ENCODE measurements at regions not wholly inside any gene's neighbourhood (a gene's known extent, or its start where the extent isn't known, plus 50 kb on each side); places are given as distances from the start of the nearest gene placed in this dataset.

- no peak for TF ChIP-seq CEBPB (IDR thresholded peaks at IDR 0.05; ENCODE audit: borderline replicate concordance in 1 of 2, low read depth in 2 of 2, low read length in 2 of 2)
Measured at GRCh38 chr18:30492552-30493129, 549.9 kb downstream of the DSC3 start (continued).

GRCh38 chr18:30491815-30492551, 550.6 kb downstream of the DSC3 start:
- DNase-seq (ENCODE audit: low read depth, low spot score) (no peak), FAIRE-seq (no peak), ATAC-seq (0 out of 3 replicates have a peak, but pooled peaks have one; percentile 14)
- WGBS (ENCODE audit: insufficient coverage, insufficient replicate concordance, low lambda C conversion rate, missing lambda C conversion rate) = 18% methylated on average over 2 of the region's 3 CpGs
- ChIA-PET SMC1A (ENCODE audit: uncharacterized antibody, unreplicated experiment) (no interaction called here), CTCF (no interaction called here), RAD21 (ENCODE audit: unreplicated experiment) (no interaction called here), POLR2A (no interaction called here)
- Histone ChIP-seq H3K27ac (ENCODE audit: control insufficient read depth, insufficient read depth) (no peak overlapping the region), H2AFZ (ENCODE audit: control insufficient read depth, low read depth, low read length) (no peak overlapping the region), H3K4me1 (ENCODE audit: control insufficient read depth, insufficient read depth, low read length) (no peaks in the 10 kb centered on the region), H3K36me3 (ENCODE audit: control insufficient read depth in 2 of 2, insufficient read depth in 2 of 2, low read length in 1 of 2) (no peaks in the 10 kb centered on the region), H3K4me2 (ENCODE audit: control insufficient read depth, insufficient read depth) (no peak overlapping the region), H3K9me3 (replicated peaks; ENCODE audit: control insufficient read depth, insufficient read depth, low read length) (no peaks in the 10 kb centered on the region), H3K27me3 (replicated peaks in 1 of 2; ENCODE audit: control insufficient read depth in 2 of 2, insufficient read depth in 2 of 2, low read length in 1 of 2) (no peaks in the 10 kb centered on the region), H3K4me3 (no peak overlapping the region), H3K9ac (ENCODE audit: control insufficient read depth, insufficient read depth, low read length) (no peak overlapping the region), H3K79me2 (ENCODE audit: control insufficient read depth, insufficient read depth, low read length) (no peaks in the 10 kb centered on the region), H4K20me1 (ENCODE audit: control insufficient read depth, insufficient read depth) (no peaks in the 10 kb centered on the region)
- no TSS peak for BruUV-seq (replicated peaks)
- intact Hi-C loops (cut with micrococcal nuclease; ENCODE audit: unreplicated experiment) (no loop called here), in situ Hi-C loops (cut with MboI) (no loop called here)
- TF ChIP-seq POU2F2 (IDR thresholded peaks at IDR 0.05; ENCODE audit: borderline replicate concordance, low read depth, low read length) (no peak), CHD1 (IDR thresholded peaks at IDR 0.05; ENCODE audit: low read depth, low read length) (no peak), ZBTB4 (CRISPR knock-in tag; IDR thresholded peaks at IDR 0.05) (no peak), RCOR1 (conservative IDR thresholded peaks at IDR 0.05; ENCODE audit: low read depth, low read length) (no peak), ETV6 (conservative IDR thresholded peaks at IDR 0.05 in 1 of 2, IDR thresholded peaks at IDR 0.05 in 1 of 2; ENCODE audit: borderline replicate concordance in 1 of 2, low read depth in 1 of 2) (no peak), CEBPZ (IDR thresholded peaks at IDR 0.05; ENCODE audit: low read depth, low read length) (no peak), CEBPB (IDR thresholded peaks at IDR 0.05; ENCODE audit: borderline replicate concordance in 1 of 2, low read depth in 2 of 2, low read length in 2 of 2) (no peak), RUNX3 (IDR thresholded peaks at IDR 0.05; ENCODE audit: low read length) (no peak), NRF1 (conservative IDR thresholded peaks at IDR 0.05; ENCODE audit: low read depth, low read length) (no peak), CBX5 (IDR thresholded peaks at IDR 0.05; ENCODE audit: low read depth) (no peak), ATF7 (IDR thresholded peaks at IDR 0.05; ENCODE audit: low read depth) (0 out of 2 replicates have a peak, but pooled peaks have one; percentile 48)
